HepG2 (cell line): ENCODE measurements at regions not wholly inside any gene's neighbourhood (a gene's known extent, or its start where the extent isn't known, plus 50 kb on each side); places are given as distances from the start of the nearest gene placed in this dataset.

Experiments used
- ATAC-seq: fragments of 200-7000 bp; cut with Tn5 transposase; 3 replicates; pipeline ENCODE4 v1.9.1; 2020; ENCODE audit warnings: mild to moderate bottlenecking, moderate library complexity
- BruUV-seq: library from RNA; stranded (reverse); fragments of 400-500 nt; replicated peaks from 2 replicates; lab custom pipeline; 2021; lab: Mats Ljungman, UMichigan
- CTCF ChIA-PET: fragments of 300-600 bp; formaldehyde crosslinking; extraction: SDS; loops from one replicate; lab custom pipeline; 2021; ENCODE audit warnings: low total read pairs, inconsistent platforms, low intra/inter-chr PET ratio; lab: Yijun Ruan, JAX
- POLR2A ChIA-PET: fragments of 350-600 bp; sonication (Branson Sonifier 250); formaldehyde crosslinking; loops from one replicate; lab custom pipeline; 2020; ENCODE audit warnings: antibody characterized with exemption, inconsistent platforms; lab: Yijun Ruan, JAX
- DNase-seq: peaks from one replicate; pipeline ENCODE4 v3.0.0-alpha.2; 2015; ENCODE audit warnings: low spot score
- FAIRE-seq: peaks from 3 replicates; lab custom pipeline; 2011; peaks lifted over from hg19 to GRCh38; lab: Jason Lieb, UNC
- H2AFZ ChIP-seq: one replicate; pipeline ENCODE4 v1.6.1; 2011; ENCODE audit warnings: low read length, inconsistent platforms
- H3K27ac ChIP-seq: fragments of 300-600 bp; 3 replicates; pipeline ENCODE4 v1.8.0; 2011; ENCODE audit warnings: mixed run types, mild to moderate bottlenecking, mixed read lengths, low read length, inconsistent platforms; ENCODE audit not compliant: insufficient read depth; ENCODE audit errors: extremely low read length
- H3K27me3 ChIP-seq, 2 experiments: fragments of 200-600 bp in 1 of 2; 2 replicates in 1 of 2; 3 replicates in 1 of 2; pipeline versions ENCODE4 v1.6.0 to v1.8.0; 2011; ENCODE audit warnings: low read length in 2 of 2, mild to moderate bottlenecking in 2 of 2, moderate library complexity in 2 of 2, inconsistent platforms in 1 of 2; ENCODE audit not compliant: insufficient read depth in 2 of 2, control insufficient read depth in 1 of 2
- H3K36me3 ChIP-seq, 2 experiments: fragments of 200-600 bp in 1 of 2; replicated peaks in 1 of 2; 2 replicates in 1 of 2; 3 replicates in 1 of 2; pipeline versions ENCODE4 v1.5.1 to v1.8.0; 2011; ENCODE audit warnings: low read length in 2 of 2, inconsistent platforms in 1 of 2; ENCODE audit not compliant: insufficient read depth in 2 of 2, control insufficient read depth in 1 of 2
- H3K4me1 ChIP-seq: 2 replicates; pipeline ENCODE4 v1.5.1; 2012; ENCODE audit warnings: low read length, inconsistent platforms; ENCODE audit not compliant: insufficient read depth
- H3K4me2 ChIP-seq: 2 replicates; pipeline ENCODE4 v1.6.0; 2011; ENCODE audit warnings: low read depth, low read length, inconsistent platforms
- H3K4me3 ChIP-seq, 3 experiments: fragments of 200-600 bp in 1 of 3; sonication (generic), shearing (Covaris generic) in 1 of 3; replicated peaks in 1 of 3; 2 replicates each; pipeline ENCODE4 v1.5.1; 2011 to 2016; ENCODE audit warnings: low read length in 3 of 3, inconsistent platforms in 2 of 3, low read depth in 2 of 3, mild to moderate bottlenecking in 2 of 3, control low read depth in 1 of 3, mixed read lengths in 1 of 3; ENCODE audit not compliant: insufficient read depth in 1 of 3
- H3K79me2 ChIP-seq: one replicate; pipeline ENCODE4 v1.6.1; 2011; ENCODE audit warnings: low read length, inconsistent platforms; ENCODE audit not compliant: insufficient read depth
- H3K9ac ChIP-seq: 2 replicates; pipeline ENCODE4 v1.6.0; 2011; ENCODE audit warnings: mild to moderate bottlenecking, low read depth, low read length, inconsistent platforms; ENCODE audit not compliant: insufficient read depth
- H3K9me3 ChIP-seq: 2 replicates; pipeline ENCODE4 v1.5.1; 2012; ENCODE audit warnings: mild to moderate bottlenecking, low read length
- H4K20me1 ChIP-seq: 2 replicates; pipeline ENCODE4 v1.6.0; 2011; ENCODE audit warnings: inconsistent platforms, mild to moderate bottlenecking, low read length, moderate library complexity; ENCODE audit not compliant: insufficient read depth
- HMG20A ChIP-seq: IDR thresholded peaks from 2 replicates; pipeline ENCODE4 v1.6.1; 2016; ENCODE audit warnings: borderline replicate concordance
- KLF12 ChIP-seq: sonication (generic); formaldehyde crosslinking; IDR thresholded peaks from 2 replicates; pipeline ENCODE4 v1.4.0; 2020; ENCODE audit warnings: missing genetic modification reagents, borderline replicate concordance
- MED13 ChIP-seq: sonication (generic); formaldehyde crosslinking; IDR thresholded peaks from 2 replicates; pipeline ENCODE4 v1.5.0; 2020; ENCODE audit warnings: missing genetic modification reagents
- MTF2 ChIP-seq: sonication (generic); formaldehyde crosslinking; IDR thresholded peaks from 2 replicates; pipeline ENCODE4 v1.5.0; 2020; ENCODE audit warnings: missing genetic modification reagents, borderline replicate concordance
- RAD21 ChIP-seq: fragments of 450-650 bp; formaldehyde crosslinking; IDR thresholded peaks from 2 replicates; pipeline ENCODE4 v1.5.0; 2020; ENCODE audit warnings: mild to moderate bottlenecking
- SIN3A ChIP-seq: IDR thresholded peaks from 2 replicates; pipeline ENCODE4 v1.6.1; 2011; ENCODE audit warnings: low read depth, mild to moderate bottlenecking, control low read depth, low read length, borderline replicate concordance
- SNAPC2 ChIP-seq: sonication (generic); formaldehyde crosslinking; IDR thresholded peaks from 2 replicates; pipeline ENCODE4 v1.8.1; 2022; ENCODE audit warnings: mild to moderate bottlenecking, missing genetic modification reagents
- TP53 ChIP-seq: sonication (generic); formaldehyde crosslinking; conservative IDR thresholded peaks from 2 replicates; pipeline ENCODE4 v1.4.0; 2020; ENCODE audit warnings: missing genetic modification reagents
- ZFP36L2 ChIP-seq: sonication (generic); formaldehyde crosslinking; IDR thresholded peaks from 2 replicates; pipeline ENCODE4 v1.4.0; 2020; ENCODE audit warnings: missing genetic modification reagents
- ZFY ChIP-seq: sonication (generic); formaldehyde crosslinking; IDR thresholded peaks from 2 replicates; pipeline ENCODE4 v1.4.0; 2020; ENCODE audit warnings: missing genetic modification reagents
- ZIK1 ChIP-seq: sonication (generic); formaldehyde crosslinking; IDR thresholded peaks from 2 replicates; pipeline ENCODE4 v1.5.0; 2020; ENCODE audit warnings: mild to moderate bottlenecking, low read depth, missing genetic modification reagents, borderline replicate concordance
- ZKSCAN8 ChIP-seq: IDR thresholded peaks from 2 replicates; pipeline ENCODE4 v1.6.1; 2016; ENCODE audit warnings: borderline replicate concordance, missing genetic modification reagents, missing compliant biosample characterization
- ZNF264 ChIP-seq: sonication (generic); formaldehyde crosslinking; IDR thresholded peaks from 2 replicates; pipeline ENCODE4 v1.4.0; 2020; ENCODE audit warnings: missing genetic modification reagents
- ZNF484 ChIP-seq: sonication (generic); formaldehyde crosslinking; IDR thresholded peaks from 2 replicates; pipeline ENCODE4 v1.5.1; 2020; ENCODE audit warnings: mild to moderate bottlenecking, low read depth, missing genetic modification reagents, borderline replicate concordance
- ZNF543 ChIP-seq: sonication (generic); formaldehyde crosslinking; IDR thresholded peaks from 2 replicates; pipeline ENCODE4 v1.4.0; 2020; ENCODE audit warnings: mild to moderate bottlenecking, missing genetic modification reagents
- ZSCAN12 ChIP-seq: sonication (generic); formaldehyde crosslinking; IDR thresholded peaks from 2 replicates; pipeline ENCODE4 v1.9.0; 2021; ENCODE audit warnings: mild to moderate bottlenecking, missing genetic modification reagents
- ZZZ3 ChIP-seq: sonication (generic); formaldehyde crosslinking; IDR thresholded peaks from 2 replicates; pipeline ENCODE4 v1.4.0; 2020; ENCODE audit warnings: missing genetic modification reagents, mild to moderate bottlenecking, borderline replicate concordance
- WGBS: methylation state at CpG from one replicate; pipeline ENCODE4 v1.1.6; 2017; ENCODE audit warnings: low lambda C conversion rate; 5-methylcytosine and 5-hydroxymethylcytosine counted together
- in situ Hi-C: cut with HindIII; loops from 2 replicates; pipeline ENCODE4 v1.10.0; 2017; ENCODE audit warnings: low pct_unique_long_range_greater_than_20kb; ENCODE audit not compliant: extremely low pct_ligation_motif_present
- intact Hi-C: fragments of 100-400 bp; cut with micrococcal nuclease; formaldehyde crosslinking; loops from one replicate; pipeline ENCODE4 v1.10.0; 2022; ENCODE audit not compliant: unreplicated experiment
- TF ChIP-seq, protein P1 (sequence below): sonication (generic); formaldehyde crosslinking; IDR thresholded peaks from 2 replicates; pipeline ENCODE4 v1.4.0; 2020; ENCODE audit warnings: low read depth, mild to moderate bottlenecking, missing genetic modification reagents
- TF ChIP-seq, protein P2 (sequence below): sonication (generic); formaldehyde crosslinking; IDR thresholded peaks from 2 replicates; pipeline ENCODE4 v1.5.0; 2020; ENCODE audit warnings: missing genetic modification reagents
- TF ChIP-seq, protein P3 (sequence below): IDR thresholded peaks from 2 replicates; pipeline ENCODE4 v1.6.1; 2016; ENCODE audit warnings: missing compliant biosample characterization, missing genetic modification reagents, borderline replicate concordance

DNA sequence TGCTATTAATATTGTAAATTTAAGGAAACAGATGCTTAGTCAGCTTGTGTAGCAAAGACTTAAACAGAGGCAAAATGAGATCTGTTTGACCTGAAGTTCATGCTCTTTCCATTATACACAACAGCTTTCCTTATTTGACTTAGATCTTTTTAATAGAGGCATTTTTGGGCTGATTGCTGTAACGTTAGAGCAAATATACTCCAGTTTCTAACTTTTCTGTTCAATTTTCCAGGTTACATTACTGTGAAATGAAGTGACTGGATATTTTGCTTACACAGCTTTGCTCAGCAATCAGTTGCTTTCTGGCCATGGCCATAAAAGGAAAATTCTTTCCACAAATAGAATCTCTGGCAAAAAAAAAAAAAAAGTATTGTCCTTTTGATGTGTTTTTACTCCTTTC is 146.2 kb downstream of the PCDH7 start (continued):
- TF ChIP-seq ZSCAN12 (CRISPR knock-in tag), result no peak
- TF ChIP-seq RAD21, result no peak

DNA sequence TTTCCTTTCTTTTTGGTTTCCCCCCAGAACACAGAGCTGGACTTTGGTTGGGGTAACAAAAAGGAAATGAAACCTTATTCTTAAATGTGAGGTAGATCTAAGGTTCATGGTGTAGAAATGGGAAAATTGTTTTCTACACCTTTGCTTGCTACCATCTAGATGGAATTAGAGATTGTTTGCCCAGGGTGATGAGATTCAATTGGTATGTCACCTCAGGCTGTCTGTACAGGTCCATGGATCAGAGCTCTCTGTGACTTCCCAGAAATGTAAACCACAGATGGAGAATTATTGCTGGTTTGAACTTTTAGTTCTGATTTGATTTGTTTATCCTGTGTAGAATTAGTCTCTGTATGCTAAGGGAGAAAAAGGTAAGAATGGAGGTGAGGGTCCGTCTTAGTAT is 146.7 kb downstream of the PCDH7 start:
- CTCF ChIA-PET, result no interaction called here

More for the DNA sequence above, 146.7 kb downstream of the PCDH7 start:
- POLR2A ChIA-PET, result no interaction called here
- Histone ChIP-seq H4K20me1 (no peaks in the 10 kb centered on the region), H3K4me3 (no peak overlapping the region), H3K4me2 (no peak overlapping the region), H2AFZ (no peak overlapping the region), H3K4me1 (no peaks in the 10 kb centered on the region), H3K27me3 (no peaks in the 10 kb centered on the region), H3K9me3 (no peaks in the 10 kb centered on the region), H3K36me3 (no peaks in the 10 kb centered on the region), H3K27ac (no peak overlapping the region), H3K79me2 (no peaks in the 10 kb centered on the region), H3K9ac (no peak overlapping the region)
- no TSS peak for BruUV-seq
- TF ChIP-seq MTF2 (CRISPR knock-in tag), result no peak
- no peak for TF ChIP-seq KLF12
- TF ChIP-seq ZNF543, result no peak
- TF ChIP-seq, protein P1, sequence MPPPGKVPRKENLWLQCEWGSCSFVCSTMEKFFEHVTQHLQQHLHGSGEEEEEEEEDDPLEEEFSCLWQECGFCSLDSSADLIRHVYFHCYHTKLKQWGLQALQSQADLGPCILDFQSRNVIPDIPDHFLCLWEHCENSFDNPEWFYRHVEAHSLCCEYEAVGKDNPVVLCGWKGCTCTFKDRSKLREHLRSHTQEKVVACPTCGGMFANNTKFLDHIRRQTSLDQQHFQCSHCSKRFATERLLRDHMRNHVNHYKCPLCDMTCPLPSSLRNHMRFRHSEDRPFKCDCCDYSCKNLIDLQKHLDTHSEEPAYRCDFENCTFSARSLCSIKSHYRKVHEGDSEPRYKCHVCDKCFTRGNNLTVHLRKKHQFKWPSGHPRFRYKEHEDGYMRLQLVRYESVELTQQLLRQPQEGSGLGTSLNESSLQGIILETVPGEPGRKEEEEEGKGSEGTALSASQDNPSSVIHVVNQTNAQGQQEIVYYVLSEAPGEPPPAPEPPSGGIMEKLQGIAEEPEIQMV (CRISPR knock-in tag), result no peak
- no peak for TF ChIP-seq ZKSCAN8 (CRISPR knock-in tag)
- no peak for TF ChIP-seq ZNF484 (CRISPR knock-in tag)
- TF ChIP-seq, protein P2, sequence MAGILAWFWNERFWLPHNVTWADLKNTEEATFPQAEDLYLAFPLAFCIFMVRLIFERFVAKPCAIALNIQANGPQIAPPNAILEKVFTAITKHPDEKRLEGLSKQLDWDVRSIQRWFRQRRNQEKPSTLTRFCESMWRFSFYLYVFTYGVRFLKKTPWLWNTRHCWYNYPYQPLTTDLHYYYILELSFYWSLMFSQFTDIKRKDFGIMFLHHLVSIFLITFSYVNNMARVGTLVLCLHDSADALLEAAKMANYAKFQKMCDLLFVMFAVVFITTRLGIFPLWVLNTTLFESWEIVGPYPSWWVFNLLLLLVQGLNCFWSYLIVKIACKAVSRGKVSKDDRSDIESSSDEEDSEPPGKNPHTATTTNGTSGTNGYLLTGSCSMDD, result no peak
- TF ChIP-seq MED13 (CRISPR knock-in tag), result no peak
- TF ChIP-seq HMG20A (CRISPR knock-in tag), result no peak
- no peak for TF ChIP-seq SIN3A
- no peak for TF ChIP-seq SNAPC2 (CRISPR knock-in tag)
- no peak for TF ChIP-seq ZNF264
- TF ChIP-seq ZFY, result no peak
- TF ChIP-seq, protein P3, sequence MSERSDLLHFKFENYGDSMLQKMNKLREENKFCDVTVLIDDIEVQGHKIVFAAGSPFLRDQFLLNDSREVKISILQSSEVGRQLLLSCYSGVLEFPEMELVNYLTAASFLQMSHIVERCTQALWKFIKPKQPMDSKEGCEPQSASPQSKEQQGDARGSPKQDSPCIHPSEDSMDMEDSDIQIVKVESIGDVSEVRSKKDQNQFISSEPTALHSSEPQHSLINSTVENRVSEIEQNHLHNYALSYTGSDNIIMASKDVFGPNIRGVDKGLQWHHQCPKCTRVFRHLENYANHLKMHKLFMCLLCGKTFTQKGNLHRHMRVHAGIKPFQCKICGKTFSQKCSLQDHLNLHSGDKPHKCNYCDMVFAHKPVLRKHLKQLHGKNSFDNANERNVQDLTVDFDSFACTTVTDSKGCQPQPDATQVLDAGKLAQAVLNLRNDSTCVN (CRISPR knock-in tag), result no peak
- TF ChIP-seq ZZZ3, result no peak
- TF ChIP-seq ZIK1 (CRISPR knock-in tag), result no peak
- no peak for TF ChIP-seq ZFP36L2 (CRISPR knock-in tag)
- TF ChIP-seq TP53, result no peak
- FAIRE-seq, result no peak
- intact Hi-C loops, result no loop called here
- DNase-seq, result no peak
- in situ Hi-C loops, result no loop called here
- no peak for ATAC-seq
- WGBS, result 5% methylated on average over 1 of the region's 1 CpG
